OCI-LY7 (cell line): ENCODE measurements at regions not wholly inside any gene's neighbourhood (a gene's known extent, or its start where the extent isn't known, plus 50 kb on each side); places are given as distances from the start of the nearest gene placed in this dataset.

ENCODE experiments used
- EZH2phosphoT487 ChIP-seq: fragments of 200-600 bp; sonication (generic); IDR thresholded peaks from 2 replicates; pipeline ENCODE4 v1.6.1; 2018; ENCODE audit warnings: low read depth, borderline replicate concordance, mild to moderate bottlenecking, mixed run types, antibody characterized with exemption, low read length, moderate library complexity, mixed read lengths
- TF ChIP-seq, protein P1 (sequence below): fragments of 200-600 bp; sonication (generic); conservative IDR thresholded peaks from 2 replicates; pipeline ENCODE4 v1.5.1; 2014; ENCODE audit warnings: mild to moderate bottlenecking, antibody characterized with exemption, low read length, moderate library complexity, mixed read lengths

- TF ChIP-seq, protein P1, sequence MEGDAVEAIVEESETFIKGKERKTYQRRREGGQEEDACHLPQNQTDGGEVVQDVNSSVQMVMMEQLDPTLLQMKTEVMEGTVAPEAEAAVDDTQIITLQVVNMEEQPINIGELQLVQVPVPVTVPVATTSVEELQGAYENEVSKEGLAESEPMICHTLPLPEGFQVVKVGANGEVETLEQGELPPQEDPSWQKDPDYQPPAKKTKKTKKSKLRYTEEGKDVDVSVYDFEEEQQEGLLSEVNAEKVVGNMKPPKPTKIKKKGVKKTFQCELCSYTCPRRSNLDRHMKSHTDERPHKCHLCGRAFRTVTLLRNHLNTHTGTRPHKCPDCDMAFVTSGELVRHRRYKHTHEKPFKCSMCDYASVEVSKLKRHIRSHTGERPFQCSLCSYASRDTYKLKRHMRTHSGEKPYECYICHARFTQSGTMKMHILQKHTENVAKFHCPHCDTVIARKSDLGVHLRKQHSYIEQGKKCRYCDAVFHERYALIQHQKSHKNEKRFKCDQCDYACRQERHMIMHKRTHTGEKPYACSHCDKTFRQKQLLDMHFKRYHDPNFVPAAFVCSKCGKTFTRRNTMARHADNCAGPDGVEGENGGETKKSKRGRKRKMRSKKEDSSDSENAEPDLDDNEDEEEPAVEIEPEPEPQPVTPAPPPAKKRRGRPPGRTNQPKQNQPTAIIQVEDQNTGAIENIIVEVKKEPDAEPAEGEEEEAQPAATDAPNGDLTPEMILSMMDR = no peak
- no peak for TF ChIP-seq EZH2phosphoT487
Measured at GRCh38 chr16:80092681-80093080, 448.1 kb upstream of the DYNLRB2 start.
